GM21447 (cell line): ENCODE measurements at regions not wholly inside any gene's neighbourhood (a gene's known extent, or its start where the extent isn't known, plus 50 kb on each side); places are given as distances from the start of the nearest gene placed in this dataset.

ENCODE experiments used
- ATAC-seq: cut with Tn5 transposase; IDR thresholded peaks from one replicate; pipeline ENCODE4 v1.9.1; 2021; ENCODE audit not compliant: unreplicated experiment

DNA sequence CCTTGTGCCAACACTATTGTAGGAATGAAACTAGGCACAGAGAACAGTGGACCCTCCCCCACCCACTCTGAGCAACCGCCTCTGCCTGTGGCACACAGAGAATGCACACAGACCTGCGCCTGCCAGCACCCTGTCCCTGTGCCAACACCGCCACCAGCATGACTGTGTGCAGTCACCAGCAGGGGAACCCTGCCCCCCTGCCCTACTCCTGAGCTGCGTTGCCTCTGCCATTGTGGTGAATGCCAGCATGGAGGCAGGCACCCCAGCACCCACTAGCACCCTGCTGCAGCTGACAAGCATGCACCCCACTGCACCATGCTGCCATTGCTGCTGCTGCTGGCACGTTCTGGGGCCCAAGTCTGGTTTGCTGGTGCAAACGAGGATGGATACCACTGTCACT, 94.4 kb upstream of the PRLR start:
- ATAC-seq = no peak

DNA sequence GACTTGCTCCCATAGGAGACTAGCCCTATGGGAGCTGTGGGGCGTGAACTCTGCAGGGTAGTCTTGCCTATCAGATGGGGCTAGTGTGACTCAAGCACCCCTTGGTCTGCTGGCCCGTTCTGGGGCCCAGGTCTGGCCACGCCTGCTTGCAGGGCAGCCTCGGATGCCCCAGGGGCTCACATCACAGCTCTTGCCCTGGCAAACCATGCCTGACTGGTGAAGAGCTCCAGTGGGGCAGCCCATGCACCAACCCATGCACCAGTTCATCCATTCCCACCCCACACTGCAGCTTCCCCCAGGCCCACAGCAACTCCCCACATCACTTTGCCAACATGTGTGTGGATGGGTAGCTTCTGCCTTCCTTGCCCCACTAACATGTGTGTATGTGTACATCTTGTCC, 93.9 kb upstream of the PRLR start:
- ATAC-seq = no peak

DNA sequence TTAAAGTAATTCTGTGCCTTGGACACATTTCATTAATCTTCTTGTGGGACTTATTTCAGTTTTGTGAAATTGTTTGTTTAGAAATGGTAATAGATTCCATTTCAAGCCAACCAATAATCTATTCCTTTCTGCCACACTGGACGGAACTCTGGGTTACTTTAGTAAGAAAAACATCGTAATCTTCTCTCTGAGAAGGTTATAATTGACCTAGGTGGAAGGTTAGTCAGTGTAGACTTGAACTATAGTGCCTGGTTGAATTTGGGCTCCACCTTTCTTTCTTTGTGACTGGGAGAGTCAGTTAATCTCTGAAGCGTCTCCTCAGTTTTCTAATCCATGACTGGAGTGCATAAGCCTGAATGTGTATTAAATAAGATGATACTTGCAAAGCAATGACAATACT, 89.7 kb upstream of the PRLR start:
- ATAC-seq = peak; percentile 15

DNA sequence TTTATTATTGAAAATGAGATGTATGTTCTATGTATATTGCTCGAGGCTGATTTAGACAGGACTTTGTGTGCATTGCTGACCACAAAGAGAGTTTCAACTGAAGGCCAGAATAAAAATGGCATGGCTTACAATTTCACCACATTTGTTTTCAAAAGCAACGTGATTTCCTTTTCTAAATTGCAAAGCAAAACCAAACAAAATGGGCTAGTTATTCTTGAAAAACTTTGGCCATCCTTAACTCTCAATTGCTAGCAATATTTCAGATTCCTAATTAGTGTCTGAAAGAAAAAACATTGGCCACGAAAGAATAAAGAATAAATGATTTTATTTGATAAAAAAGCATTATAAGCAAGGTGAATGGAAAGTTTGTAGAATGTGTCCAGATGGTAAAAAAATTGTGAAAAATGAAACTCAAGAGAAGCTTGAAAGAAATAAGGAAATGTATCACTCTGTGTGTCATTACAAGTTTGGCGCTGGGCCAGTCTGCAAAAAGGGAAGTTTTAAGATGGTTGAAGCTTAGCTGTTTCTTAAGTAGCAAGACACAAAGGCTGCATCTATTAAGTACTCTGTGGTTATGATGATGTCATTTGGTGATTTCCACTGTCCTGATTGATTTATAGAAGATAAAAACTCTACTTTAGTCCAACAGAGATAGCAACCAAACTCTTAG, 89.2 kb upstream of the PRLR start:
- ATAC-seq = peak; percentile 94

DNA sequence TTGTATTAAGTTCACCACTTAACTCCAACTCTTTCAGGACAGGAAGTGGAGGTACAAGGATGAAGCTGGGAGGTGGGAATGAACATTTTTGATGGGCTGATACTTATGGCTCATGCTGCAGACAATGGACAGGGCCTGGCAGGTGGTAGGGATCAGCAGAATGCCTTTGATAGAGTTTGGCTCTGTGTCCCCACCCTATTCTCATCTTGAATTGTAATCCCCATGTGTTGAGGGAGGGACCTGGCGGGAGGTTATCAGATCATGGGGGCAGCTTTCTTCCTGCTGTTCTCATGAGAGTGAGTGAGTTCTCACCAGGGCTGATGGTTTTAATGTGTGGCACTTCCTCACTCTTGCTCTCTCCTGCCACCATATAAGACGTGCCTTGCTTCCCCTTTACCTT, 87.3 kb upstream of the PRLR start:
- no peak for ATAC-seq

DNA sequence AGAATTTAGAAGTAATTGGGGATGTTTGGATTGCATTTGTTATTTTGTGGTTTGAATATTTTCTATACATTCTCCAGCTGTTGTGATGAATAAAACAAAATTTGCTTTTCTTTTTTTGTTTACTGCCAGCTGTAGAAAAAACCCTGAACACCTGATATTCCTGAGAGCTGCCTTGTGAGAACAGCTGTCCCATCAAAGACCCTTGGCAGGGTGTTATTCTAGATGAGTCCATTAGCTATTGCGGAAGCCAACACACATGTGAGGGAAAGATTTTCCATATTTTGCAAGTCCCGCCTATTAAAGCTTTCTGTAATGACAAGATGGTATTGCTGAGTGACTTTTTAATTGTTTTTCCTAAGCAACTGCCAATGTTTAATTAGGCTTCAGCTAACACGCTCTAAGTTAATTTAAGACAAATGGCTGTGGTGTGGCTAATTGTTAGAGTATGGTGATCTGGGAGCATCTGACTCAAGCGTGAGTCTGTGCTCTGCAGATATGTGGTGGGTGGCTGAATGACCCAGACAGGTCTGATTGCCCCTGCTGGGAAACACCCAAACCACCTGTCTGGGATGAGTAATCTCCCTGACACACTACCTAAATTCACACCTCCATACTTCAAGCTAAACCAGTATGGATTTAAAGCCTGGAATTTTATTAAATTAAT, 86.5 kb upstream of the PRLR start:
- no peak for ATAC-seq

DNA sequence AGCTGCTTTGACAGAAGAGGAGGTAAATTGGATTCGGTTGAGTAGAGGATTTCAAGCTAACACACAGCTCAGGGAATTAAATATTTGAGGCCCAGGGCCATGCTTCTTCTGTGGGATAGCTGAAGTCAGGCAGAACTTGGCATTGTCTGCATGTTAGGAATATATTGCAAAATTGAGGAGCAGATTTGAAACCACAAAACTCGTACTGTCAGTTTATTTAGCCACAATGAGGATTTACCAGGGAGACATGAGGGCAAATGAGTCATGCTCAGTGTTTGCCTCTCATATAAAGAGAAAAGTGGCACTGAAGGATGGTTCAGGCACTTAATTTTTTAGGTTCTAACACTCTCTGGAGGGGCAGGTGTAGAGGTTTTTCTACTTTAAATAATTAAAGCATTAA, 83.0 kb upstream of the PRLR start:
- no peak for ATAC-seq

DNA sequence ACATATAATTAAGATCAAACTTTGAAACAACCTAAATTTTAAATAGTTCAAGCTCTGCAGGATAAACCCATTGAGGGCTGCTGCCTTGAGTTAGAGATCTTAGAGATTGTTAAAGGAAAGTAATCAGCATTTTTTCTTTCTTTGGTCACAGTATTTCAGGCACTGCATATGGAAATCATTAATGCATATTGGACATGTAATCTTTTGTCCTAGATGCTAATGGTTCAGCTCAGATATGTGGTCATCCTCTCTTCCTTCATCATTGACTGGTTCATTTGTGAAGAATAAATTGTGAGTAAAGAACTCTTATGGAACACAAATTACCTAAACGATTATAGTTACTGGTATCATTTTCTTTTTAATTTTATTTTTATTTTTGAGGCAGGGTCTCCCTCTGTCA, 82.0 kb upstream of the PRLR start:
- ATAC-seq = no peak

DNA sequence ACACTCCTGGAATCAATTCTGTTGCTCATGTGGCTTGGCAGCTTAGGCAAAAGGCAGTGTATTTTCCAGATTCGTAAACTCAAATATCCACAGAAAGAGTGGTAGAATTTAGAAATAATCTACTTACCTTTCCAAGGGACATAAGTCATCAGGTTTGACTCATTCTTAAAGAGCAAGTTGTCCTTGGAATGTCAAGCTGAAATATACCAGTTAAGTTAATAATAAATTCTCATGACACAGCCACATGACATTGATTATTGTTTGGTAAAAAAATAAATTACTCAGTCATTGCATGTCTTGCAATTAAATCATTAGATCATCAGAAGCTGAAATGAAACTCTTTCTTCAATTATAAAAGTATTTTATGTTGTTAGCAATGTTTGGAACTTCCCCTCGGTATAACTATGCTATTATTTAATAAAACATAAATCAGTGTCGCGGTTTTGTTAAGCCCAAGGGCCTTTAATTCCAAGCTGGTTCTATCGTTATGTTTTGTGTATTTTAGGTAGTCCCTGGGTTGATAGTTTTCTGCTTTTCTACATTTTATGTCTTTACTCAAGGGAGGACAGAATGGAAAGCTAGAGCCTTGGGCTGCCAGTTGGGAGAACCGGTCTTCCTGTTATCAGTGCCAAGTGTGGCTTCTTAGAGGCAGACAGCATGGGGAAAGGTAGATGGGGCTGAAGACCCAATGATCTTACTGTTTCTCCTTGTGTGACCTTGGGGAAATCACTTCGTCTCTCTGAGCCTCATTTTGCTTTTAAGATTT, 79.3 kb upstream of the PRLR start:
- ATAC-seq = no peak

DNA sequence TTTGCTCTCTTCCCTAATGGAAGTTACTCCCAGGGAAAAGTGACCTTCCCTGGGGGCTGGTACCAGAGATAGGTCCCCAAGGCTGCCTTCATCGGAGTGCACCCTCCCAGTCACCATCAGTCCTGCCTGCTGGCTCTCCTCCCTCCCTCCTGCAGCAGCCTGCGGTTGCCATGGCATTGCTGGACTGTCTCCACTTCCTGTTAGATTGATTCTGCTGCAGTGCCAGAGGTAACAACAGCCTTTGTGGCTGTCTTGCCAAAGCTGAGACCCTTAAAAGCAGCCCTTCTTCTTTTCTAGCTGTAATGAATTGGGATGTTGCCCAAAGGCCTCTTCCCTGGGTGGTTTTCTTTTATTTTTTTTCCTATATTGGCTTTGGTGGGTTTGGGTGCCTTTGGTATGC, 78.1 kb upstream of the PRLR start:
- ATAC-seq = peak; percentile 68

DNA sequence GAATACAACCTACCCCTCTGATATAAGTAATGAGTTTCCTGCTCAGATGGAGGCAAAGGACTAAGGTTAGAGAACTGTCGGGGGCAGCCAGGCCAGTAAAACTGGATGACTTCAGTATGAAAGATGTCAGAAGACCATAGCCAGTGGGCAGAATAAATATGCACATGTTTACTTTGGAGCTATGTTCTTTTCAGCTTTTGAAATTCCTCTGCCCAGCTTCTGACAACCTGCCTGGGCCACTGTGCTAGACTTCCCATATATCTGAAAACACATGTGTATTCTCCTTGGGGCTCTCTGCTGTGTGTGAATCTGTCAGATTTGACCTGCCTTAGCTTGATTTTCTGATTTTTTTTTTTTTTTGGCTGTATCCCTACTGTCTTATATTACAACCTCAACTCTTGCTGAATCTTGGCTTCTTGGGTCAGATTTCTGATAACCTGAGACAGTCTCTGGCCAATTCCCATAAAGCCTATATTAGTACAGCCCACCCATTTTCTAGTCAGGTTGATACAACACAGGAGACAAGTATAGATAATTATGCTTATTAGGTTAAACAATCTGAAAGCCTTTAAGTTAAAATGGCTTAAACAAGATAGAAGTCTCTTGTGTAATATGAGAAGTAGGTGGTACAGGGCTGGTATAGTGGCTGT, 76.6 kb upstream of the PRLR start:
- no peak for ATAC-seq

DNA sequence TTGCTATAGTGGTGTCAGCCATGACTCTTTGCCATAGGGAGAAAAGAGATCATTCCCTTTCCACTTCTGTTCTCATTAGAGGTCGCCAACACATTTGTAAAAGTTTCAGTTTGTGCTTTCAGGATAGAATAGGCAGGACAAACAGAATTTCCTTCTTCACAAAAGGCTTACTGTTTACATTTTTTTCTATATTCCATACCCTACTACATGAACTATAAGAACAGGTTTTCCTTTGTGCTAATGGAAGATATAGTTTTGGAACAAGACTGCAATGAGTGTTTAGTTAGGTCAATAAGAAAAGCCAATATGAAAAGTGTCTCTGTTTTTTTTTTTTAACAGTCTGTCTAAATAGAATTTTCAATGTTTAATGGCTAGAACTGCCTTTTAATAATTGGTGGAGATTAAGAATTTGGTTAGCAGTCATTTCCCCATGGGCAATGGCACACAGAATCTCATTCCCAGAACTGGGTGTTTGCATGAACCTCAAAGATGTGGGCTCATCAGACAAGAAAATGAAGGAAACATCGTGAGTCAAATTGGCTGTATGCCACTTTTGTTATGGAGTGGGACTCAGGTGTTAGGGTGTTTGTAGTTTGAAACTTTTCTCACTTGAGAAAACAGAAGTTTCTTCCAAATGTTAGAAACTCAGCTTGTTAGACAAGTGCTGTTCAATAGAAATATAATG, 75.2 kb upstream of the PRLR start:
- no peak for ATAC-seq

DNA sequence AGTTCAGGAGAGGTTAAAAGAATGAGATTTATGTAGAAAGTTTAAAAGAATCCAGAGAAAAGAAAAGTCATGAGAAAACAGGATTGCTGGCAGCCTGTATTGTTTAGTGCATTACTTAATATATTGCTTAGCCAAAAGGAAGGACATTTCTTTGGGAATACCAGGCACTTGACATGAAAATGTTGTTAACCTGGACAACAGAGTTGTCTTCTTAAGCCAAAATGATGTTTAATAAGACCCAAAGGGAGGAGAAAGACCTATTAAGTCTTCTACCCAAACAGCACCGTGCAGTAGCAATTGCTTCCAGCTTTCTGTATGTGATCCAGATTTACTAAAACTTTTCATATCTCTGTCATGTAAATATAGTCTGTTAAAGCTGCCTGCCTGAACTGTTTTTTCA, 74.0 kb upstream of the PRLR start:
- no peak for ATAC-seq

DNA sequence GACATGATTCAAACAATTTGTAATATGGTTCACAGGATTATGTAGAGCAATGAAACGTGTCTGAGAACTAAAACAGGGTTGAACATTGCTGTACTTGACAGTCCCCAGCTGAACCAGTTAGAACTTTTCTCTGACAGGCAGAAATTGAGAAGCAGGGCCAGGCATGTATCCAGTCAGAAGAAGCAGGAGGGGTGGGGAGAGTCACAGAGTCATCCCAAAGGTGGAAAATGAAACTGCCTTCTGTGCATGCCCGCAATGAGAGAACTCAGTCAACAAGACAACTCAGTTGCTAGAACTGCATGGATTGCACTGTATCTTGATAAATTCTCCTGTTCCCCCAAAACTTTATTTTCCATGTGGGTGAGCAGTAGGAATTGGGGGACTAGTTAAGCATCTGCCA, 72.9 kb upstream of the PRLR start:
- peak; percentile 34 for ATAC-seq

DNA sequence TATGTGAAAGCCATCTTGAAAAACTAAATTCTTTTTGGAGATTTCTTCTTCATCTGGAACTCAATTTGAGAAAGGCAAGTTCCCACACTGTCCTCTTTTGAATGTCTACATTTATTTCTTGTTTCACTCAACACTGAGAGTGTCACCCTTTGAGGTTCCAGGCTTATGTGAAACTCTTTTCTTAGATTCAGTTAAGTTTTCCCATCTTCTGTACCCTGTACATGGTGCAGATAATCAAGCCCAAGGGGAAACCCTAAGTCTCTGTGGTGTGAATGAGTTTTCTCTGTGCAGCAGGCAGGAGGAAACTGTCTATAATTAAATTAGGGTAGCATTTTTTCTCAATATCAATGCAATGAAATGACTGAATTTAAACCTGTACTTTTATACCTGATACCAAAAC, 72.3 kb upstream of the PRLR start:
- peak; percentile 91 for ATAC-seq

DNA sequence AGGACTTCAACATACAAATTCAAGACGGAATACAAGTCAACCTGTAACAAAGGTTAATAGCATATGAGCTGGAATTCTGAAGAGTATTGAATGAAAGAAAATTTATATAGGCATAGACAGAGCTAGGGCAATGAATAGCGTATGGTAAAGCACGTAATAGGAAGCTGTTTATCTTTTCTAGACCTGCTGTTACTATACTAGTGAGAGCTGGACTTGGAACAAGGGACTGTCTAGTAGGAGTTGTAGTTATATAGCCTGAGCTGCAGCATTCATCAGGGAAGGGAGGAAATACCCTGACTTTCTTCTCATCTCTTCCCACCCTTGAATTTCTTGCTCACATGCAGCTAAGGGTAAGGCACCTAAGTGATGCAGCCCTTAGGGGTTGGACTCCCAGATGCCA, 67.5 kb upstream of the PRLR start:
- ATAC-seq = no peak

DNA sequence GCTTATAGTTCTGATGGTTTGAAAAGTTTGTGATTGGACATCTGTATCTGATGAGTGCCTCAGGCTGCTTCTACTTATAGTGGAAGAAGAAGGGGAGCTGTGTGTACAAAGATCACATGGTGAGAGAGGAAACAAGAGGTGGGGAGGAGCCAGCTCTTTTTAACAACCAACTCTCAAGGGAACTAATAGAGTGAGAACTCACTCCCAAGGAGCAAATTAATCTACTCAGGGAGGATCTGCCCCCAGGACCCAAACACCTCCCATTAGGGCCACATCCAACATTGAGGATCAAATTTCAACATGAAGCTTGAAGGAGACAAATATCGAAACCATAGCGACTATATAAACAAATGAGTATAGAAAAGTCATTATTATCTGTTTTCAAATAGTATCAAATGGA, 64.7 kb upstream of the PRLR start:
- ATAC-seq = no peak

DNA sequence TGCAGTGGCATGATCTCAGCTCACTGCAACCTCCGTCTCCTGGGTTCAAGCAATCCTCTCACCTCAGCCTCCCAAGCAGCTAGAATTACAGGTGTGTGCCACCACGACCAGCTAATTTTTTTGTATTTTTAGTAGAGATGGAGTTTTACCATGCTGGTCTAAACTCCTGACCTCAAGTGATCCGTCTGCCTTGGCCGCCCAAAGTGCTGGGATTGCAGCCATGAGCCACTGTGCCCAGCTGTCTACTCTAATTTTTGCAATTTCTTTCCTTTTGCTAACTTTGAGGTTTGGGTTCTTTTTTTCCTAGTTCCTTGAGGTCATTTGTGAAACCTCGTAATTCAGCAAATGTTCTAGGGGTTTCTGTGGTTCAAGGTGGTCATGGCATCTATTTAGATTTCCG, 63.7 kb upstream of the PRLR start:
- no peak for ATAC-seq

DNA sequence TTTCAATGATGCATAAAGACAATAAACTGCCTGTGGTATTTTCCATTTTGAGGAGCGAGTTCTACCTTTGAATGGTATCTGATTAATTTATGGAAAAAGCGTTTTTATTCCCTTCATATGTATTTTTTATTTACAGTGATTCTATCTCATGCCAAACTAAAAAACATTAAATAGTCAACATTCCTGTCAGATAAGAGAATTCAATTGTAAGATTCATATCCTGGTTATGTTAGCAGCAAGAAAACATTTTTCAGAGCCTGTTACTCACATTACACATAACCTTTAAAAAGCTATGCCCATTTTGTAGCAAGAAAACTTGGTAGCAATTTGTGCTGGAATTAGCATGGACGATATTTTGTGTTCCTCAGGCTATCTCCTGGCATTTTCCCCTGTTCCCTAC, 55.1 kb upstream of the PRLR start:
- no peak for ATAC-seq

DNA sequence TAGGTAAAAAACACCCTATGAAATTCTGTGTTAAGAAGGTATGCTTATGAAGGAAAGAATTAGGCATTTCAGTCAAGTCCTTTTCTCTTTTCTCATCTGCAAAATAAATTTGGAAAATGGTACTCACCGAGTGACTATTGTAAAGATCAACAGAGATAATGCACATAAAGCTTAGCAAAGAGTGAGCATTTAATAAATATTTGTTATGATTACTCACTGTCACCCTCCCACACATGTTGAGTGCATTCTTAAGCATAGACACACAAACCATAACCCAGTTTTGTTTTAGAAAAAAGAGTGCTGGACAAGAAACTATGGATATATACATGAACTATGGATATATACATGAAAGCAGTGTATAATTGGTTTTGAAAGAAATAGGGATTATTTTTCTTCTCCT, 54.7 kb upstream of the PRLR start:
- ATAC-seq = no peak

DNA sequence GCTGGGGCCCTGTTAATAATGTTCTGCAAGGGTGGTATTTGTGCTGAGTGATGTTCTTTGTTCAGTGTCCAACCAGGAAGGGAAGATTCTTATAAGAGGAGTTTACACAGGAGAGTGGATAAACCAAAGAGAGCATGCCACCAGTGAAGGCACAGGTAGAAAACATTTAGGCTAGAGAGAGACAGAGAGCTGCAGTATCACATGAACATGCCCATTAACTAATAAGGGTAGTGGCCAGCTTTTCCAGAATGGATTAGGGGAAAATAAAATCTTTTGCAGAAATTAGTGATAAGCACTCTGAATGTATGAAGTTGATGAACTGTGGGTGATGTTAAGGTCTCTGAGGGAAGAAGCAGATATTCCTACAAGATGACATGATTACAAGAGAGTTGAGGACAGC, 54.1 kb upstream of the PRLR start:
- no peak for ATAC-seq
